ENCODE measurements at regions not wholly inside any gene's neighbourhood (a gene's known extent, or its start where the extent isn't known, plus 50 kb on each side); places are given as distances from the start of the nearest gene placed in this dataset.

DNA sequence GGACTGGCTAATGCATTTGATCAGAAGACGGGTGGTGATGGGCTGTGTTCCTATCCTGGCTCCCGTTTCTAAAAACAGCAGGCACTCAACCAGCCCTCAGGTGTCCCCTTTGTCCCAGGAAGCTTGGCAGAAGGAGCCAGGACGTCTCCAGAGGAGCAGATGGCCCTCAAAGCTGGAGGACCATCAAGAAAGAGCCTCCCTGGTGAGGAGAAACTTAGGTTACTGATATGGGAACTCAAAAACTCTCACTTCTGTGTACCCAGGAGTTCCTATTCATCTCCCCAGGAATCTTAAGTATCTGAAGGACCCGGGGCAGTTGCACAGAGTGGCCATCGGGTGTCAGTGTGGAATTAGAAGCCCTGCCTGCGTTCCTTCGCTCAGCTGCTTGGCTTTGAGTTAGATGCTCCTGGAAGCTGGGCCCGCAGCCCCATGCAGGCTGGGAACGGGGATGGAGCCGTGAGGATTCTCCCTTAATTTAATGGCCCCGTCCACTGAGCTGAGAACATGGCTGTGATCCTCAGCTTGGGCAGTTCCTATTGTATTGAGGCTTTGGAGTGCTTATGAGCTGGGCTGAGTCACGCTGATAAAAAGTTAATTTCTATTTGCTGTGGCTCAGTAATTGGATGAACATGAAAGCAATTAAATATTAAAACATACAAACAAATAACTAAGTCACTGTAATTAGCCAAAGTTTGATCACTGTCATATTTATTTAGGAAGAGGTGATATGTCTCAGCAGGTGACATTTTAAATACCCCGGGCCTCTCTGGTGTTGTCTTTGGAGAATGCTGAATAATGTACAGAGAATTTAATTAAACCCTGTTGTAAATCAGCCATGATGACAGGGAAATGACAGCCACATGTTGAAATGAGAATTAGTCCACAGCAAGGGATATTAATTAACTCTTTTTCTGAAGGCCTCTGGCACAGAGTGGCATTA is 402.1 kb downstream of the SEC14L1 start:
- no peak for TF ChIP-seq POLR2A (IDR thresholded peaks at IDR 0.05)
- TF ChIP-seq, protein P1, sequence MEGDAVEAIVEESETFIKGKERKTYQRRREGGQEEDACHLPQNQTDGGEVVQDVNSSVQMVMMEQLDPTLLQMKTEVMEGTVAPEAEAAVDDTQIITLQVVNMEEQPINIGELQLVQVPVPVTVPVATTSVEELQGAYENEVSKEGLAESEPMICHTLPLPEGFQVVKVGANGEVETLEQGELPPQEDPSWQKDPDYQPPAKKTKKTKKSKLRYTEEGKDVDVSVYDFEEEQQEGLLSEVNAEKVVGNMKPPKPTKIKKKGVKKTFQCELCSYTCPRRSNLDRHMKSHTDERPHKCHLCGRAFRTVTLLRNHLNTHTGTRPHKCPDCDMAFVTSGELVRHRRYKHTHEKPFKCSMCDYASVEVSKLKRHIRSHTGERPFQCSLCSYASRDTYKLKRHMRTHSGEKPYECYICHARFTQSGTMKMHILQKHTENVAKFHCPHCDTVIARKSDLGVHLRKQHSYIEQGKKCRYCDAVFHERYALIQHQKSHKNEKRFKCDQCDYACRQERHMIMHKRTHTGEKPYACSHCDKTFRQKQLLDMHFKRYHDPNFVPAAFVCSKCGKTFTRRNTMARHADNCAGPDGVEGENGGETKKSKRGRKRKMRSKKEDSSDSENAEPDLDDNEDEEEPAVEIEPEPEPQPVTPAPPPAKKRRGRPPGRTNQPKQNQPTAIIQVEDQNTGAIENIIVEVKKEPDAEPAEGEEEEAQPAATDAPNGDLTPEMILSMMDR (IDR thresholded peaks at IDR 0.05): peak; percentile 83 to 98 (median 92)
